ENCODE measurements at regions not wholly inside any gene's neighbourhood (a gene's known extent, or its start where the extent isn't known, plus 50 kb on each side); places are given as distances from the start of the nearest gene placed in this dataset.

DNA sequence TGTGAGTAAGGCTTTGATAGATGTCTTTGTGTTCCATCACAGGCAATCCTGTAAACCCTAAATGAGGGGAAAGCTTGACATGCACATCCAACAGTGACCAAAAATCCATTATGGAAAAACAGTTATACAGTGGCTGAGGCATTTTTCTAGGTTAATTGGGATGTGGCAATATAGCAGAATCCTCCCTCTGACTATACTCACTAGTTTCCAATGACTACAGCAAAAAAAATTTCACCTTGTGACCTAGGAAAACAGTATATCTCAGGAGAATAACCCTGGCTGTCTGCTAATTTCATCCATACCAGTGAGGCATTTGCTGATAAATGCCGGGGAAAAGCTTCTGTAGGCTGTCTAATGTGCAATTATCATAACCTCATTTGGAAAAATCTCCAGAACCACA lies 49.9 kb upstream of the SNCAIP start:
- TF ChIP-seq, protein P1, sequence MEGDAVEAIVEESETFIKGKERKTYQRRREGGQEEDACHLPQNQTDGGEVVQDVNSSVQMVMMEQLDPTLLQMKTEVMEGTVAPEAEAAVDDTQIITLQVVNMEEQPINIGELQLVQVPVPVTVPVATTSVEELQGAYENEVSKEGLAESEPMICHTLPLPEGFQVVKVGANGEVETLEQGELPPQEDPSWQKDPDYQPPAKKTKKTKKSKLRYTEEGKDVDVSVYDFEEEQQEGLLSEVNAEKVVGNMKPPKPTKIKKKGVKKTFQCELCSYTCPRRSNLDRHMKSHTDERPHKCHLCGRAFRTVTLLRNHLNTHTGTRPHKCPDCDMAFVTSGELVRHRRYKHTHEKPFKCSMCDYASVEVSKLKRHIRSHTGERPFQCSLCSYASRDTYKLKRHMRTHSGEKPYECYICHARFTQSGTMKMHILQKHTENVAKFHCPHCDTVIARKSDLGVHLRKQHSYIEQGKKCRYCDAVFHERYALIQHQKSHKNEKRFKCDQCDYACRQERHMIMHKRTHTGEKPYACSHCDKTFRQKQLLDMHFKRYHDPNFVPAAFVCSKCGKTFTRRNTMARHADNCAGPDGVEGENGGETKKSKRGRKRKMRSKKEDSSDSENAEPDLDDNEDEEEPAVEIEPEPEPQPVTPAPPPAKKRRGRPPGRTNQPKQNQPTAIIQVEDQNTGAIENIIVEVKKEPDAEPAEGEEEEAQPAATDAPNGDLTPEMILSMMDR (IDR thresholded peaks at IDR 0.05): no peak
- no peak for TF ChIP-seq POLR2A (IDR thresholded peaks at IDR 0.05)
